SHP77 (cell line): ENCODE measurements at regions not wholly inside any gene's neighbourhood (a gene's known extent, or its start where the extent isn't known, plus 50 kb on each side); places are given as distances from the start of the nearest gene placed in this dataset.
A peak's percentile ranks its signal among the peaks of the same experiment; 100 is the strongest.
"Not testable (repeated sequence)": the region's sequence is repeated elsewhere in the genome, so short reads cannot be mapped to it uniquely, and the experiment has no call there.

Source experiments
- DNase-seq, 2 experiments: peaks; one replicate each; lab custom pipeline; 2025; lab: John Stamatoyannopoulos, UW

- no peak for DNase-seq
These were observed 50.2 kb downstream of the SMIM38 start for GRCh38 chr11:69205743-69206612.

GRCh38 chr11:69206613-69206965 is 50.9 kb downstream of the SMIM38 start:
- not testable (repeated sequence) for DNase-seq

GRCh38 chr11:69207165-69207889 is 51.6 kb downstream of the SMIM38 start:
- no peak for DNase-seq

GRCh38 chr11:69208190-69209037 is 52.7 kb downstream of the SMIM38 start:
- DNase-seq, result no peak

- DNase-seq, result no peak
These were observed 53.3 kb downstream of the SMIM38 start for GRCh38 chr11:69209038-69209350.

- no peak for DNase-seq
These were observed 53.9 kb downstream of the SMIM38 start for GRCh38 chr11:69209421-69210309.

GRCh38 chr11:69210310-69211035 is 54.7 kb downstream of the SMIM38 start:
- DNase-seq, result no peak

GRCh38 chr11:69211540-69211919 is 55.8 kb downstream of the SMIM38 start:
- DNase-seq, result no peak

GRCh38 chr11:69211920-69212797 is 56.4 kb downstream of the SMIM38 start:
- DNase-seq, result no peak

GRCh38 chr11:69212798-69213110 is 57.0 kb downstream of the SMIM38 start:
- DNase-seq, result no peak

GRCh38 chr11:69213316-69213715 is 57.6 kb downstream of the SMIM38 start:
- no peak for DNase-seq

GRCh38 chr11:69213964-69214363 is 58.2 kb downstream of the SMIM38 start:
- DNase-seq, result no peak

- no peak for DNase-seq
These were observed 59.5 kb downstream of the SMIM38 start for GRCh38 chr11:69215216-69215615.

- DNase-seq, result no peak
These were observed 60.2 kb downstream of the SMIM38 start for GRCh38 chr11:69215784-69216415.

- no peak for DNase-seq
These were observed 60.9 kb downstream of the SMIM38 start for GRCh38 chr11:69216647-69217051.

- peak in 1 of 2 experiments; percentile 26 for DNase-seq
These were observed 61.8 kb downstream of the SMIM38 start for GRCh38 chr11:69217276-69218105.

GRCh38 chr11:69218271-69218682 is 62.5 kb downstream of the SMIM38 start:
- DNase-seq, result no peak

- DNase-seq, result no peak
These were observed 63.4 kb downstream of the SMIM38 start for GRCh38 chr11:69218946-69219720.
